GM23248 (cell line): ENCODE measurements at regions not wholly inside any gene's neighbourhood (a gene's known extent, or its start where the extent isn't known, plus 50 kb on each side); places are given as distances from the start of the nearest gene placed in this dataset.

Source experiments
- EZH2 ChIP-seq: fragments of 200-600 bp; sonication (generic); IDR thresholded peaks from 2 replicates; pipeline ENCODE4 v1.6.1; 2018; ENCODE audit warnings: antibody characterized with exemption, mild to moderate bottlenecking; ENCODE audit not compliant: insufficient read depth, poor library complexity, severe bottlenecking
- EZH2phosphoT487 ChIP-seq: fragments of 200-600 bp; sonication (generic); IDR thresholded peaks from 2 replicates; pipeline ENCODE4 v1.6.1; 2018; ENCODE audit warnings: antibody characterized with exemption, moderate library complexity, mild to moderate bottlenecking, low read depth; ENCODE audit not compliant: insufficient read depth

- TF ChIP-seq EZH2 (no peak), EZH2phosphoT487 (no peak)
Observed at GRCh38 chr3:72615182-72615581, 233.1 kb downstream of the SHQ1 start.
